ENCODE measurements at regions not wholly inside any gene's neighbourhood (a gene's known extent, or its start where the extent isn't known, plus 50 kb on each side); places are given as distances from the start of the nearest gene placed in this dataset.

- no peak overlapping the region for H3K27ac Mint-ChIP-seq
- no peak for DNase-seq (ENCODE audit: low spot score in 2 of 2)
- no peaks in the 10 kb centered on the region for H3K4me1 Mint-ChIP-seq
- no peak overlapping the region for H3K4me3 Mint-ChIP-seq
- no peaks in the 10 kb centered on the region for H3K9me3 Mint-ChIP-seq
- no peak for ATAC-seq
- no peaks in the 10 kb centered on the region for H3K36me3 Mint-ChIP-seq
Measured at GRCh38 chr9:89787595-89787994, 182.8 kb downstream of the GADD45G start.

GRCh38 chr9:89788434-89788833, 183.6 kb downstream of the GADD45G start:
- H3K9me3 Mint-ChIP-seq: no peaks in the 10 kb centered on the region
- H3K4me1 Mint-ChIP-seq: no peaks in the 10 kb centered on the region
- H3K27ac Mint-ChIP-seq: no peak overlapping the region
- no peak for ATAC-seq
- no peak overlapping the region for H3K4me3 Mint-ChIP-seq
- no peak for DNase-seq (ENCODE audit: low spot score in 2 of 2)
- no peaks in the 10 kb centered on the region for H3K36me3 Mint-ChIP-seq

- Mint-ChIP-seq H3K9me3 (no peaks in the 10 kb centered on the region), H3K4me1 (no peaks in the 10 kb centered on the region), H3K4me3 (no peak overlapping the region), H3K36me3 (no peaks in the 10 kb centered on the region), H3K27ac (no peak overlapping the region)
- ATAC-seq (no peak), DNase-seq (ENCODE audit: low spot score in 2 of 2) (no peak)
Measured at GRCh38 chr9:89789922-89790510, 185.2 kb downstream of the GADD45G start.

GRCh38 chr9:89790542-89791109, 185.8 kb downstream of the GADD45G start:
- no peaks in the 10 kb centered on the region for H3K4me1 Mint-ChIP-seq
- DNase-seq (ENCODE audit: low spot score in 2 of 2) (no peak), ATAC-seq (peak; percentile 5)
- H3K27ac Mint-ChIP-seq: no peak overlapping the region
- H3K4me3 Mint-ChIP-seq: no peak overlapping the region
- no peaks in the 10 kb centered on the region for H3K9me3 Mint-ChIP-seq
- H3K36me3 Mint-ChIP-seq: no peaks in the 10 kb centered on the region

- Mint-ChIP-seq H3K36me3 (no peaks in the 10 kb centered on the region), H3K9me3 (no peaks in the 10 kb centered on the region), H3K27ac (no peak overlapping the region), H3K4me3 (no peak overlapping the region), H3K4me1 (no peaks in the 10 kb centered on the region)
- no peak for DNase-seq (ENCODE audit: low spot score in 2 of 2)
- ATAC-seq: no peak
Measured at GRCh38 chr9:89791754-89792153, 186.9 kb downstream of the GADD45G start.

- Mint-ChIP-seq H3K4me3 (no peak overlapping the region), H3K9me3 (no peaks in the 10 kb centered on the region), H3K27ac (no peak overlapping the region), H3K36me3 (no peaks in the 10 kb centered on the region), H3K4me1 (no peaks in the 10 kb centered on the region)
- no peak for DNase-seq (ENCODE audit: low spot score in 2 of 2)
- no peak for ATAC-seq
Measured at GRCh38 chr9:89792189-89793123, 187.6 kb downstream of the GADD45G start.

GRCh38 chr9:89793124-89793495, 188.3 kb downstream of the GADD45G start:
- DNase-seq (ENCODE audit: low spot score in 2 of 2) (no peak), ATAC-seq (no peak)
- no peaks in the 10 kb centered on the region for H3K9me3 Mint-ChIP-seq
- H3K4me3 Mint-ChIP-seq: no peak overlapping the region
- no peaks in the 10 kb centered on the region for H3K4me1 Mint-ChIP-seq
- H3K36me3 Mint-ChIP-seq: no peaks in the 10 kb centered on the region
- H3K27ac Mint-ChIP-seq: no peak overlapping the region

GRCh38 chr9:89793551-89793950, 188.7 kb downstream of the GADD45G start:
- Mint-ChIP-seq H3K9me3 (no peaks in the 10 kb centered on the region), H3K36me3 (no peaks in the 10 kb centered on the region), H3K27ac (no peak overlapping the region), H3K4me1 (no peaks in the 10 kb centered on the region), H3K4me3 (no peak overlapping the region)
- DNase-seq (ENCODE audit: low spot score in 2 of 2) (no peak), ATAC-seq (no peak)

GRCh38 chr9:89794918-89795317, 190.1 kb downstream of the GADD45G start:
- no peak for ATAC-seq

GRCh38 chr9:89795538-89796195, 190.9 kb downstream of the GADD45G start:
- no peak overlapping the region for H3K4me3 Mint-ChIP-seq
- no peaks in the 10 kb centered on the region for H3K9me3 Mint-ChIP-seq
- no peaks in the 10 kb centered on the region for H3K4me1 Mint-ChIP-seq

More at GRCh38 chr9:89794918-89795317, 190.1 kb downstream of the GADD45G start:
- Mint-ChIP-seq H3K36me3 (no peaks in the 10 kb centered on the region), H3K27ac (no peak overlapping the region), H3K9me3 (no peaks in the 10 kb centered on the region), H3K4me3 (no peak overlapping the region), H3K4me1 (no peaks in the 10 kb centered on the region)
- DNase-seq (ENCODE audit: low spot score in 2 of 2): no peak

GRCh38 chr9:89796606-89797005, 191.8 kb downstream of the GADD45G start:
- H3K4me3 Mint-ChIP-seq: no peak overlapping the region
- no peak for ATAC-seq
- no peaks in the 10 kb centered on the region for H3K4me1 Mint-ChIP-seq

More at GRCh38 chr9:89795538-89796195, 190.9 kb downstream of the GADD45G start:
- DNase-seq (ENCODE audit: low spot score in 2 of 2) (no peak), ATAC-seq (no peak)
- Mint-ChIP-seq H3K27ac (no peak overlapping the region), H3K36me3 (no peaks in the 10 kb centered on the region)

GRCh38 chr9:89797255-89797654, 192.4 kb downstream of the GADD45G start:
- no peak for ATAC-seq
- no peak for DNase-seq (ENCODE audit: low spot score in 2 of 2)
- Mint-ChIP-seq H3K4me1 (no peaks in the 10 kb centered on the region), H3K4me3 (no peak overlapping the region), H3K9me3 (no peaks in the 10 kb centered on the region), H3K36me3 (no peaks in the 10 kb centered on the region), H3K27ac (no peak overlapping the region)

More at GRCh38 chr9:89796606-89797005, 191.8 kb downstream of the GADD45G start:
- Mint-ChIP-seq H3K27ac (no peak overlapping the region), H3K9me3 (no peaks in the 10 kb centered on the region), H3K36me3 (no peaks in the 10 kb centered on the region)
- DNase-seq (ENCODE audit: low spot score in 2 of 2): no peak

GRCh38 chr9:89797937-89798455, 193.2 kb downstream of the GADD45G start:
- Mint-ChIP-seq H3K36me3 (no peaks in the 10 kb centered on the region), H3K27ac (no peak overlapping the region), H3K4me3 (no peak overlapping the region), H3K9me3 (no peaks in the 10 kb centered on the region), H3K4me1 (no peaks in the 10 kb centered on the region)
- ATAC-seq (no peak), DNase-seq (ENCODE audit: low spot score in 2 of 2) (no peak)

- Mint-ChIP-seq H3K36me3 (no peaks in the 10 kb centered on the region), H3K9me3 (no peaks in the 10 kb centered on the region), H3K4me3 (no peak overlapping the region), H3K4me1 (no peaks in the 10 kb centered on the region), H3K27ac (no peak overlapping the region)
- DNase-seq (ENCODE audit: low spot score in 2 of 2) (no peak), ATAC-seq (no peak)
Measured at GRCh38 chr9:89798547-89799120, 193.8 kb downstream of the GADD45G start.

GRCh38 chr9:89799221-89799620, 194.4 kb downstream of the GADD45G start:
- no peak for ATAC-seq
- no peaks in the 10 kb centered on the region for H3K36me3 Mint-ChIP-seq
- H3K9me3 Mint-ChIP-seq: no peaks in the 10 kb centered on the region
- H3K4me1 Mint-ChIP-seq: no peaks in the 10 kb centered on the region
- no peak overlapping the region for H3K4me3 Mint-ChIP-seq
- no peak for DNase-seq (ENCODE audit: low spot score in 2 of 2)
- H3K27ac Mint-ChIP-seq: no peak overlapping the region

All from stimulated activated effector memory CD8-positive, alpha-beta T cell treated with anti-CD3 and anti-CD28 coated beads, Interleukin-12 subunit alpha, Interleukin-12 subunit beta, amount 100 ng/mL, for 72 hours (primary cell).